Caco-2 (cell line): ENCODE measurements at regions not wholly inside any gene's neighbourhood (a gene's known extent, or its start where the extent isn't known, plus 50 kb on each side); places are given as distances from the start of the nearest gene placed in this dataset.

Experiments used
- BruUV-seq: library from RNA; stranded (reverse); fragments of 400-500 nt; replicated peaks from 2 replicates; lab custom pipeline; 2021; lab: Mats Ljungman, UMichigan
- CTCF ChIA-PET: fragments of 300-600 bp; sonication (Branson Sonifier 250); formaldehyde crosslinking; loops from one replicate; lab custom pipeline; 2022; ENCODE audit warnings: antibody characterized with exemption; lab: Charles Lee
- POLR2A ChIA-PET: fragments of 300-600 bp; sonication (Branson Sonifier 250); formaldehyde crosslinking; loops from one replicate; lab custom pipeline; 2022; ENCODE audit warnings: antibody characterized with exemption; lab: Charles Lee
- DNase-seq, 2 experiments: peaks; one replicate each; pipeline versions ENCODE4 v3.0.0 to v3.0.0-alpha.2; 2020 to 2022
- H3K27me3 ChIP-seq: replicated peaks from 2 replicates; pipeline ENCODE4 v1.6.0; 2011; ENCODE audit warnings: low read length; ENCODE audit not compliant: control insufficient read depth, insufficient read depth
- H3K36me3 ChIP-seq: 2 replicates; pipeline ENCODE4 v1.5.1; 2011; ENCODE audit warnings: low read length; ENCODE audit not compliant: control insufficient read depth, insufficient read depth
- H3K4me1 ChIP-seq: fragments of 250-450 bp; sonication (Bioruptor Pico); 2 replicates; pipeline ENCODE4 v1.5.1; 2020; ENCODE audit warnings: mild to moderate bottlenecking
- H3K4me3 ChIP-seq: 2 replicates; pipeline ENCODE4 v1.5.1; 2011; ENCODE audit warnings: low read depth, mild to moderate bottlenecking, control low read depth, low read length
- H3K9me3 ChIP-seq: fragments of 250-450 bp; sonication (Bioruptor Pico); 2 replicates; pipeline ENCODE4 v1.5.1; 2020; ENCODE audit warnings: mild to moderate bottlenecking, moderate library complexity
- H3K27ac Mint-ChIP-seq: one replicate; pipeline ENCODE4 v1.8.0; 2022; ENCODE audit warnings: mixed read lengths; ENCODE audit not compliant: unreplicated experiment
- H3K27me3 Mint-ChIP-seq: one replicate; pipeline ENCODE4 v1.8.0; 2022; ENCODE audit warnings: mixed read lengths; ENCODE audit not compliant: insufficient read depth, unreplicated experiment
- H3K36me3 Mint-ChIP-seq: one replicate; pipeline ENCODE4 v1.8.0; 2022; ENCODE audit warnings: mild to moderate bottlenecking, mixed read lengths; ENCODE audit not compliant: insufficient read depth, unreplicated experiment
- H3K4me1 Mint-ChIP-seq: one replicate; pipeline ENCODE4 v1.8.0; 2022; ENCODE audit warnings: low read depth, mixed read lengths; ENCODE audit not compliant: unreplicated experiment
- H3K4me3 Mint-ChIP-seq: one replicate; pipeline ENCODE4 v1.8.0; 2022; ENCODE audit warnings: mild to moderate bottlenecking, moderate library complexity, mixed read lengths; ENCODE audit not compliant: unreplicated experiment
- H3K9me3 Mint-ChIP-seq: one replicate; pipeline ENCODE4 v1.8.0; 2022; ENCODE audit warnings: mixed read lengths; ENCODE audit not compliant: unreplicated experiment
- intact Hi-C: fragments of 100-400 bp; cut with micrococcal nuclease; formaldehyde crosslinking; loops from one replicate; pipeline ENCODE4 v1.10.0; 2022; ENCODE audit not compliant: unreplicated experiment
- TF ChIP-seq, protein P1 (sequence below), 2 experiments: fragments of 200-600 bp in 1 of 2; IDR thresholded peaks; 1 replicate in 1 of 2; 2 replicates in 1 of 2; pipeline versions ENCODE4 v1.5.1 to v1.8.0; 2011 to 2022; ENCODE audit warnings: antibody characterized with exemption in 1 of 2, control low read depth in 1 of 2, inconsistent platforms in 1 of 2, low read depth in 1 of 2, low read length in 1 of 2, mild to moderate bottlenecking in 1 of 2, moderate library complexity in 1 of 2; ENCODE audit not compliant: insufficient read depth in 1 of 2, severe bottlenecking in 1 of 2, unreplicated experiment in 1 of 2

DNA sequence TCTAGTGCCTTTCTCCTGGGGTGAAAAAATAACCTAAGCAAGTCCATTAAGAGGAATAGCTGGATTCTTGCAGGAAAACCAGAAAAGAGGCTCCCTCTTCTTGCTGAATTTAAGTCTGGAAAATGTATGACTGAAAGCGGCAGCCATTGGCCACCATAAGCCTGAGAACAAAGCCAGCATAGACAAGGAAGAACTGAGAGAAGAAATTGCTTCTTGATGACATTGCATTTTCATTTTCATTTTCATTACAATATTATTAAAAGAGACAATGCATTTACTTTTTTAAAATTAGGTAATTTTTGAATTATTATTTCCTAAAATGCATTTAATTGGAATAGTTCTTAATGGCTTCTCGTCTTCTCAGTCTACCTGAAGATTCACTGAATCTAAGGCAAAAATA lies 1157.5 kb upstream of the ZEB2 start:
- H3K4me3 ChIP-seq = no peak overlapping the region
- DNase-seq = no peak
- no peaks in the 10 kb centered on the region for H3K36me3 ChIP-seq
- H3K27ac Mint-ChIP-seq = no peak overlapping the region
- CTCF ChIA-PET = no interaction called here
- no peaks in the 10 kb centered on the region for H3K36me3 Mint-ChIP-seq
- POLR2A ChIA-PET = no interaction called here
- H3K4me3 Mint-ChIP-seq = no peak overlapping the region
- H3K4me1 Mint-ChIP-seq = no peaks in the 10 kb centered on the region
- H3K4me1 ChIP-seq = no peaks in the 10 kb centered on the region
- no peaks in the 10 kb centered on the region for H3K27me3 ChIP-seq
- 0 out of 2 replicates have a peak, but pooled peaks cover 2% of the 10 kb centered on the region for H3K9me3 ChIP-seq
- TF ChIP-seq, protein P1, sequence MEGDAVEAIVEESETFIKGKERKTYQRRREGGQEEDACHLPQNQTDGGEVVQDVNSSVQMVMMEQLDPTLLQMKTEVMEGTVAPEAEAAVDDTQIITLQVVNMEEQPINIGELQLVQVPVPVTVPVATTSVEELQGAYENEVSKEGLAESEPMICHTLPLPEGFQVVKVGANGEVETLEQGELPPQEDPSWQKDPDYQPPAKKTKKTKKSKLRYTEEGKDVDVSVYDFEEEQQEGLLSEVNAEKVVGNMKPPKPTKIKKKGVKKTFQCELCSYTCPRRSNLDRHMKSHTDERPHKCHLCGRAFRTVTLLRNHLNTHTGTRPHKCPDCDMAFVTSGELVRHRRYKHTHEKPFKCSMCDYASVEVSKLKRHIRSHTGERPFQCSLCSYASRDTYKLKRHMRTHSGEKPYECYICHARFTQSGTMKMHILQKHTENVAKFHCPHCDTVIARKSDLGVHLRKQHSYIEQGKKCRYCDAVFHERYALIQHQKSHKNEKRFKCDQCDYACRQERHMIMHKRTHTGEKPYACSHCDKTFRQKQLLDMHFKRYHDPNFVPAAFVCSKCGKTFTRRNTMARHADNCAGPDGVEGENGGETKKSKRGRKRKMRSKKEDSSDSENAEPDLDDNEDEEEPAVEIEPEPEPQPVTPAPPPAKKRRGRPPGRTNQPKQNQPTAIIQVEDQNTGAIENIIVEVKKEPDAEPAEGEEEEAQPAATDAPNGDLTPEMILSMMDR (IDR thresholded peaks at IDR 0.05; ENCODE audit: insufficient read depth in 1 of 2, low read depth in 1 of 2, low read length in 1 of 2, severe bottlenecking in 1 of 2, unreplicated experiment in 1 of 2) = no peak
- no TSS peak for BruUV-seq
- intact Hi-C loops = no loop called here
- no peaks in the 10 kb centered on the region for H3K9me3 Mint-ChIP-seq
- no peaks in the 10 kb centered on the region for H3K27me3 Mint-ChIP-seq

DNA sequence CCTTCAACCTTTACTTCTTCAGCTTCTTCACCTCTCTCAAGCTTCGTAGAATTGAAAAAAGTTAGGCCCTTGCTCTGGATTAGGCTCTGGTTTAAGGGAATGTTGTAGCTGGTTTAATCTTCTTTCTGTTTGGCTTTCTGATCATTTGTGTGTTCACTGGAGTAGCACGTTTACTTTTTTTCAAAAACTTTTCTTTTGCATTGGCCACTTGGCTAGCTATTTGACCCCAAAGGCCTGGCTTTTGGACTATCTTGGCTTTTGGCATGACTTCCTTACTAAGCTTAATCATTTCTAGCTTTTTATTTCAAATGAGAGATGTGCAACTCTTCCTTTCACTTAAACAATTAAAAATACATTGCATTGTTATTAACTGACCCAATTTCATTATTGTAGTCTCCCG lies 1154.8 kb upstream of the ZEB2 start:
- TF ChIP-seq, protein P1 (IDR thresholded peaks at IDR 0.05; ENCODE audit: insufficient read depth in 1 of 2, low read depth in 1 of 2, low read length in 1 of 2, severe bottlenecking in 1 of 2, unreplicated experiment in 1 of 2) = no peak
- Mint-ChIP-seq H3K4me1 (no peaks in the 10 kb centered on the region), H3K36me3 (no peaks in the 10 kb centered on the region), H3K9me3 (no peaks in the 10 kb centered on the region), H3K4me3 (no peak overlapping the region), H3K27ac (no peak overlapping the region), H3K27me3 (no peaks in the 10 kb centered on the region)
- no peaks in the 10 kb centered on the region for H3K9me3 ChIP-seq
- CTCF ChIA-PET = interaction anchor here (0.6 kb wide), 1 partner anchor 40 kb away, joined by 3 read pairs; no protein-coding TSS in a partner anchor
- POLR2A ChIA-PET = no interaction called here
- DNase-seq = no peak
- H3K27me3 ChIP-seq = no peaks in the 10 kb centered on the region
- no TSS peak for BruUV-seq
- no peak overlapping the region for H3K4me3 ChIP-seq
- H3K4me1 ChIP-seq = no peaks in the 10 kb centered on the region
- intact Hi-C loops = no loop called here
- no peaks in the 10 kb centered on the region for H3K36me3 ChIP-seq

DNA sequence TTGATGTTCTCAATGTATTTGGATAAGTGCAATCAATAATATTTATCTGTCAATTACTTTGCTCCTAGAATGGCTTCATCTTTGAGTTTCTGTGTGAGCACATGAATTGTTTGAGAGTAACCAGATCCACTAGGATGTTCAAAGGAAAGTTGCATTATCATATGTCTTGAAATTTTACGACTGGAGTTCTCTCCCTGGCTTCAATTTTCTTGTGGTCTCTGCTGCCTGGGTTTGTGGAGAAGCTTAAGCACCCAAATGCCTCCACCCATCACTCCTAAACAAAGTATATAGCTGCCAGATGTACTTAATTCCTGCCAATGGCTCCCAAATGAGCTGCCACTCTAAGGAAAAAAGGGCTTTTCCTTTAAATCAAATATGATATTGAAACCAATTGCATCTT lies 1149.4 kb upstream of the ZEB2 start:
- BruUV-seq = no TSS peak
- POLR2A ChIA-PET = no interaction called here
- Mint-ChIP-seq H3K27me3 (peaks cover 6% of the 10 kb centered on the region), H3K9me3 (no peaks in the 10 kb centered on the region), H3K4me1 (no peaks in the 10 kb centered on the region), H3K36me3 (no peaks in the 10 kb centered on the region), H3K27ac (no peak overlapping the region), H3K4me3 (no peak overlapping the region)
- TF ChIP-seq, protein P1 (IDR thresholded peaks at IDR 0.05; ENCODE audit: insufficient read depth in 1 of 2, low read depth in 1 of 2, low read length in 1 of 2, severe bottlenecking in 1 of 2, unreplicated experiment in 1 of 2) = no peak
- no peaks in the 10 kb centered on the region for H3K27me3 ChIP-seq
- H3K36me3 ChIP-seq = no peaks in the 10 kb centered on the region
- intact Hi-C loops = no loop called here
- H3K4me1 ChIP-seq = no peaks in the 10 kb centered on the region
- DNase-seq = no peak
- H3K9me3 ChIP-seq = no peaks in the 10 kb centered on the region
- H3K4me3 ChIP-seq = no peak overlapping the region
- CTCF ChIA-PET = no interaction called here
